VCaP (cell line): ENCODE measurements at regions not wholly inside any gene's neighbourhood (a gene's known extent, or its start where the extent isn't known, plus 50 kb on each side); places are given as distances from the start of the nearest gene placed in this dataset.

Source experiments
- H3K27ac ChIP-seq: fragments of 450-650 bp; 2 replicates; pipeline ENCODE4 v1.5.1; 2017
- CTCF ChIP-seq: fragments of 450-650 bp; conservative IDR thresholded peaks from 2 replicates; pipeline ENCODE4 v1.5.1; 2017; ENCODE audit warnings: mild to moderate bottlenecking, moderate library complexity

GRCh38 chr18:2204736-2205135 lies 366.6 kb downstream of the METTL4 start:
- no peak overlapping the region for H3K27ac ChIP-seq
- TF ChIP-seq CTCF, result no peak

- no peak for TF ChIP-seq CTCF
- no peak overlapping the region for H3K27ac ChIP-seq
These were observed 364.0 kb downstream of the METTL4 start for GRCh38 chr18:2207294-2207693.

GRCh38 chr18:2212598-2213205 lies 358.6 kb downstream of the METTL4 start:
- H3K27ac ChIP-seq, result no peak overlapping the region
- no peak for TF ChIP-seq CTCF

- no peak for TF ChIP-seq CTCF
These were observed 357.4 kb downstream of the METTL4 start for GRCh38 chr18:2213905-2214304.

GRCh38 chr18:2217356-2217755 lies 353.9 kb downstream of the METTL4 start:
- no peak for TF ChIP-seq CTCF

More at GRCh38 chr18:2213905-2214304, 357.4 kb downstream of the METTL4 start:
- no peak overlapping the region for H3K27ac ChIP-seq

GRCh38 chr18:2218101-2218500 lies 353.2 kb downstream of the METTL4 start:
- no peak overlapping the region for H3K27ac ChIP-seq
- no peak for TF ChIP-seq CTCF

More at GRCh38 chr18:2217356-2217755, 353.9 kb downstream of the METTL4 start:
- H3K27ac ChIP-seq, result no peak overlapping the region

GRCh38 chr18:2219706-2220105 lies 351.6 kb downstream of the METTL4 start:
- H3K27ac ChIP-seq, result no peak overlapping the region
- TF ChIP-seq CTCF, result no peak
